Fibroblast of lung (primary cell): ENCODE measurements at regions not wholly inside any gene's neighbourhood (a gene's known extent, or its start where the extent isn't known, plus 50 kb on each side); places are given as distances from the start of the nearest gene placed in this dataset.

Source experiments
- DNase-seq, 2 donors: peaks; one replicate each; pipeline versions ENCODE4 v3.0.0 to v3.0.0-alpha.2; 2010; ENCODE audit warnings: low read depth in 2 of 2
- H2AFZ ChIP-seq: 2 replicates; pipeline ENCODE4 v1.5.1; 2012; ENCODE audit warnings: low read length, control low read depth, inconsistent platforms
- H3K27ac ChIP-seq: 2 replicates; pipeline ENCODE4 v1.5.1; 2011; ENCODE audit warnings: low read length, control low read depth; ENCODE audit not compliant: insufficient read depth
- H3K27me3 ChIP-seq: 2 replicates; pipeline ENCODE4 v1.5.1; 2011; ENCODE audit warnings: mild to moderate bottlenecking, low read length; ENCODE audit not compliant: control insufficient read depth, insufficient read depth
- H3K36me3 ChIP-seq: 2 replicates; pipeline ENCODE4 v1.5.1; 2011; ENCODE audit warnings: low read length; ENCODE audit not compliant: control insufficient read depth, insufficient read depth
- H3K4me1 ChIP-seq: 2 replicates; pipeline ENCODE4 v1.5.1; 2011; ENCODE audit warnings: low read length; ENCODE audit not compliant: control insufficient read depth, insufficient read depth; ENCODE audit errors: extremely low read depth
- H3K4me2 ChIP-seq: 2 replicates; pipeline ENCODE4 v1.5.1; 2011; ENCODE audit warnings: low read length, control low read depth; ENCODE audit not compliant: insufficient read depth; ENCODE audit errors: extremely low read depth
- H3K4me3 ChIP-seq, 4 experiments: fragments of 200-600 bp in 1 of 4; sonication (generic) in 1 of 4; replicated peaks in 1 of 4; 2 replicates each; pipeline ENCODE4 v1.5.1; 2011 to 2016; ENCODE audit warnings: low read length in 4 of 4, low read depth in 3 of 4, mild to moderate bottlenecking in 3 of 4, control low read depth in 2 of 4, inconsistent platforms in 1 of 4, mixed read lengths in 1 of 4; ENCODE audit not compliant: insufficient read depth in 1 of 4; ENCODE audit errors: control extremely low read depth in 1 of 4
- H3K79me2 ChIP-seq: 2 replicates; pipeline ENCODE4 v1.5.1; 2012; ENCODE audit warnings: mild to moderate bottlenecking, low read length, inconsistent platforms; ENCODE audit not compliant: control insufficient read depth, insufficient read depth
- H3K9ac ChIP-seq: 2 replicates; pipeline ENCODE4 v1.5.1; 2011; ENCODE audit warnings: mild to moderate bottlenecking, low read length, control low read depth; ENCODE audit not compliant: insufficient read depth
- H3K9me3 ChIP-seq: 2 replicates; pipeline ENCODE4 v1.5.1; 2012; ENCODE audit warnings: low read depth, low read length; ENCODE audit not compliant: control insufficient read depth, insufficient read depth
- H4K20me1 ChIP-seq: 2 replicates; pipeline ENCODE4 v1.5.1; 2011; ENCODE audit warnings: low read length; ENCODE audit not compliant: control insufficient read depth, insufficient read depth; ENCODE audit errors: extremely low read depth
- EZH2 ChIP-seq: IDR thresholded peaks from 2 replicates; pipeline ENCODE4 v1.5.1; 2012; ENCODE audit warnings: low read length, control low read depth, mild to moderate bottlenecking; ENCODE audit errors: missing control alignments
- TF ChIP-seq, protein P1 (sequence below), 2 donors: IDR thresholded peaks in 1 of 2; conservative IDR thresholded peaks in 1 of 2; 1 replicate in 1 of 2; 2 replicates in 1 of 2; pipeline ENCODE4 v1.5.1; 2011 to 2012; ENCODE audit warnings: low read length in 2 of 2, control low read depth in 1 of 2, inconsistent platforms in 1 of 2, low read depth in 1 of 2, mild to moderate bottlenecking in 1 of 2

- no peak overlapping the region for H3K4me2 ChIP-seq
- TF ChIP-seq, protein P1, sequence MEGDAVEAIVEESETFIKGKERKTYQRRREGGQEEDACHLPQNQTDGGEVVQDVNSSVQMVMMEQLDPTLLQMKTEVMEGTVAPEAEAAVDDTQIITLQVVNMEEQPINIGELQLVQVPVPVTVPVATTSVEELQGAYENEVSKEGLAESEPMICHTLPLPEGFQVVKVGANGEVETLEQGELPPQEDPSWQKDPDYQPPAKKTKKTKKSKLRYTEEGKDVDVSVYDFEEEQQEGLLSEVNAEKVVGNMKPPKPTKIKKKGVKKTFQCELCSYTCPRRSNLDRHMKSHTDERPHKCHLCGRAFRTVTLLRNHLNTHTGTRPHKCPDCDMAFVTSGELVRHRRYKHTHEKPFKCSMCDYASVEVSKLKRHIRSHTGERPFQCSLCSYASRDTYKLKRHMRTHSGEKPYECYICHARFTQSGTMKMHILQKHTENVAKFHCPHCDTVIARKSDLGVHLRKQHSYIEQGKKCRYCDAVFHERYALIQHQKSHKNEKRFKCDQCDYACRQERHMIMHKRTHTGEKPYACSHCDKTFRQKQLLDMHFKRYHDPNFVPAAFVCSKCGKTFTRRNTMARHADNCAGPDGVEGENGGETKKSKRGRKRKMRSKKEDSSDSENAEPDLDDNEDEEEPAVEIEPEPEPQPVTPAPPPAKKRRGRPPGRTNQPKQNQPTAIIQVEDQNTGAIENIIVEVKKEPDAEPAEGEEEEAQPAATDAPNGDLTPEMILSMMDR (conservative IDR thresholded peaks at IDR 0.05 in 1 of 2, IDR thresholded peaks at IDR 0.05 in 1 of 2; ENCODE audit: low read depth in 1 of 2, low read length in 2 of 2): no peak
- no peak for TF ChIP-seq EZH2
- H3K79me2 ChIP-seq: no peaks in the 10 kb centered on the region
- no peak for DNase-seq
- no peak overlapping the region for H2AFZ ChIP-seq
- no peak overlapping the region for H3K9ac ChIP-seq
- no peaks in the 10 kb centered on the region for H3K4me1 ChIP-seq
- no peaks in the 10 kb centered on the region for H3K9me3 ChIP-seq
- no peak overlapping the region for H3K27ac ChIP-seq
- H4K20me1 ChIP-seq: no peaks in the 10 kb centered on the region
- no peak overlapping the region for H3K4me3 ChIP-seq
- no peaks in the 10 kb centered on the region for H3K36me3 ChIP-seq
- H3K27me3 ChIP-seq: no peaks in the 10 kb centered on the region
Observed at GRCh38 chr5:167896814-167897213, 394.6 kb upstream of the WWC1 start.

DNA sequence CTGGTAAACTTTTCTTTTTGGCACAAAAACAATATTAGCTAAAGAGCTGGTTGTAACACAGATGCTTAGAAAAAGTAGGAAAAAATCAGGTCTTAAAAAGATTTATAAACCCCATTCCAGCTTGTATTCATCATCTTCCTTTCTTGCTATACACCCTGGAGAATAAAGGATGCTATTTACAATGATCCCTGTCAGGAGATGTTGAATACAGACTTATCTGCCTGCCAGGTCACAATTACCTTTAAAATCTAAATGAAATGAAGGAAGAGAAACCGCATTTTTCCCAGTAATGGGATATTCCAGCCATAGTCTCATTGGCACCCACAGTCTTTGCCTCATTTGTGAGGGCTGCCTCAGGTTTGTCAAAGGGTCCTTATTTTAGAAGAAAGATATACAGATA is 394.1 kb upstream of the WWC1 start:
- no peaks in the 10 kb centered on the region for H4K20me1 ChIP-seq
- H2AFZ ChIP-seq: no peak overlapping the region
- H3K36me3 ChIP-seq: no peaks in the 10 kb centered on the region
- no peaks in the 10 kb centered on the region for H3K27me3 ChIP-seq
- H3K27ac ChIP-seq: no peak overlapping the region
- no peaks in the 10 kb centered on the region for H3K9me3 ChIP-seq
- TF ChIP-seq, protein P1 (conservative IDR thresholded peaks at IDR 0.05 in 1 of 2, IDR thresholded peaks at IDR 0.05 in 1 of 2; ENCODE audit: low read depth in 1 of 2, low read length in 2 of 2): no peak
- H3K9ac ChIP-seq: no peak overlapping the region
- H3K79me2 ChIP-seq: no peaks in the 10 kb centered on the region
- no peak for DNase-seq
- H3K4me3 ChIP-seq: no peak overlapping the region
- no peaks in the 10 kb centered on the region for H3K4me1 ChIP-seq
- H3K4me2 ChIP-seq: no peak overlapping the region

DNA sequence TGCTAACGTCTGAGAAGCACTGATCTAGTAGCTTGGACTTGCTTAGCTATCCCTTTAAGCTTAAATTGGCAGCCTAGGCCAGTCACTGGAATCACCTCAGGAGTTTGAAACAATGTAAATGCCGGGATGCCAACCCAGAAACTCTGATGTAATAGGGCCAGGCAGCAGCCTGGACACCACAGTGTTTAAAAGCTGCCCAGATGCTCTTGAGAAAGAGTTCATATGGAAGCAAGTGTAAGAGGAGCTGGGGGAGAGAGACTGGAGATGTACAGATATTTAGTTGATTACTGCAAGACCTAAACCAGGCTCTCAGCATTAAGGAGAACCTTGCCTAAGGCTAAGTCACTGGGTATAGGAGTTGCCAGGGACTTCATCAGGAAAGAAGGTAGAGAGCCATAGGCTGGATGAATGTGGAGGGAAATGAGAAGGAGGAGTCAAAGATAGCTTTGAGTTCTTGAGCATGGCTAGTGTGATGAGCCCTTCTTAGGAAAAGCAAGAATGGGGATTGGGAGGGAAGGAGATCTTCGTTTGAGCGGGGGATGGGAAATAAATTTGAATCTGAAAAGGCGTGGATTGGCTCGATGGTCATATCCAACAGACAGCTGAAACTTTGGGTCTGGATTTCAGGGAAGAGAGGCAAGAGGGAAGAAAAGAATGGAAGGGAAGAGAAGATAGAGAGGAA is 392.9 kb upstream of the WWC1 start:
- no peak overlapping the region for H3K9ac ChIP-seq
- H3K4me1 ChIP-seq: no peaks in the 10 kb centered on the region
- no peaks in the 10 kb centered on the region for H4K20me1 ChIP-seq
- no peaks in the 10 kb centered on the region for H3K27me3 ChIP-seq
- H3K36me3 ChIP-seq: no peaks in the 10 kb centered on the region
- no peak overlapping the region for H3K4me2 ChIP-seq
- no peaks in the 10 kb centered on the region for H3K9me3 ChIP-seq
- no peak for DNase-seq
- H3K27ac ChIP-seq: no peak overlapping the region
- H2AFZ ChIP-seq: no peak overlapping the region
- no peak overlapping the region for H3K4me3 ChIP-seq
- no peak for TF ChIP-seq EZH2
- TF ChIP-seq, protein P1 (conservative IDR thresholded peaks at IDR 0.05 in 1 of 2, IDR thresholded peaks at IDR 0.05 in 1 of 2; ENCODE audit: low read depth in 1 of 2, low read length in 2 of 2): no peak
- H3K79me2 ChIP-seq: no peaks in the 10 kb centered on the region
